ENCODE measurements at regions not wholly inside any gene's neighbourhood (a gene's known extent, or its start where the extent isn't known, plus 50 kb on each side); places are given as distances from the start of the nearest gene placed in this dataset.
"Not testable (repeated sequence)": the region's sequence is repeated elsewhere in the genome, so short reads cannot be mapped to it uniquely, and the experiment has no call there.

- DNase-seq; H3K36me3 ChIP-seq; H3K27me3 ChIP-seq; H3K4me3 ChIP-seq; H3K9me3 ChIP-seq; H3K4me1 ChIP-seq; H3K27ac ChIP-seq; intact Hi-C loops (cut with DNase I): not testable (repeated sequence)
- WGBS, 2 donors: 50 to 59% methylated on average over 2 of the region's 3 CpGs
Measured at GRCh38 chr9:41367301-41367700, 178.2 kb upstream of the ZNG1F start.

GRCh38 chr9:41361790-41362189, 172.7 kb upstream of the ZNG1F start:
- H3K27ac ChIP-seq; H3K4me1 ChIP-seq; H3K36me3 ChIP-seq; H3K27me3 ChIP-seq; H3K4me3 ChIP-seq; intact Hi-C loops (cut with DNase I); DNase-seq; H3K9me3 ChIP-seq: not testable (repeated sequence)
- WGBS, 2 donors: 100% methylated on average over 1 of the region's 1 CpG; no CpG with 5 or more reads in 1 of the 2 donors

GRCh38 chr9:41359116-41359515, 170.0 kb upstream of the ZNG1F start:
- H3K4me3 ChIP-seq: peak overlapping the region; percentile 58 to 70 (median 60)
- H3K9me3 ChIP-seq; H3K36me3 ChIP-seq; intact Hi-C loops (cut with DNase I); H3K27me3 ChIP-seq; H3K4me1 ChIP-seq: not testable (repeated sequence)
- peak overlapping the region; percentile 77 to 85 (median 80) for H3K27ac ChIP-seq
- WGBS, 2 donors: 0% methylated on average over 4 to 19 of the region's 27 CpGs
- DNase-seq: peak; percentile 66

GRCh38 chr9:41358682-41359081, 169.6 kb upstream of the ZNG1F start:
- peak; percentile 92 for DNase-seq
- H3K4me1 ChIP-seq; intact Hi-C loops (cut with DNase I); H3K27me3 ChIP-seq; H3K36me3 ChIP-seq; H3K9me3 ChIP-seq: not testable (repeated sequence)
- TF ChIP-seq POLR2A (IDR thresholded peaks at IDR 0.05) (peak; percentile 34 to 36), POLR2AphosphoS5 (IDR thresholded peaks at IDR 0.05) (peak in 3 of 4 donors; percentile 52 to 65 (median 54))
- Histone ChIP-seq H3K27ac (peak overlapping the region; percentile 77 to 85 (median 80)), H3K4me3 (peak overlapping the region; percentile 58 to 70 (median 60))
- 0% methylated on average over 30 of the region's 40 CpGs; no CpG with 5 or more reads in 1 of the 2 donors for WGBS, 2 donors

- H3K4me1 ChIP-seq; H3K27me3 ChIP-seq; H3K9me3 ChIP-seq; intact Hi-C loops (cut with DNase I); H3K36me3 ChIP-seq: not testable (repeated sequence)
- DNase-seq: peak; percentile 49
- H3K27ac ChIP-seq: peak overlapping the region; percentile 77 to 85 (median 80)
- WGBS, 2 donors: 31% methylated on average over 24 of the region's 31 CpGs; no CpG with 5 or more reads in 1 of the 2 donors
- H3K4me3 ChIP-seq: peak overlapping the region; percentile 58 to 70 (median 60)
Measured at GRCh38 chr9:41357918-41358404, 168.8 kb upstream of the ZNG1F start.

GRCh38 chr9:41357350-41357748, 168.2 kb upstream of the ZNG1F start:
- H3K27ac ChIP-seq: peak overlapping the region; percentile 59 to 71 (median 66)
- H3K4me3 ChIP-seq: peak overlapping the region in 1 of 4 donors; percentile 29
- H3K9me3 ChIP-seq; intact Hi-C loops (cut with DNase I); H3K4me1 ChIP-seq; H3K27me3 ChIP-seq; H3K36me3 ChIP-seq: not testable (repeated sequence)
- DNase-seq: peak; percentile 26
- WGBS, 2 donors: 82 to 91% methylated on average over 17 to 18 of the region's 21 CpGs

- H3K9me3 ChIP-seq; H3K27me3 ChIP-seq; H3K36me3 ChIP-seq; H3K4me1 ChIP-seq; intact Hi-C loops (cut with DNase I): not testable (repeated sequence)
- peak; percentile 90 for DNase-seq
- peak overlapping the region in 3 of 4 donors; percentile 28 to 34 (median 29) for H3K4me3 ChIP-seq
- peak overlapping the region; percentile 59 to 71 (median 66) for H3K27ac ChIP-seq
- 4 to 24% methylated on average over 17 to 29 of the region's 42 CpGs for WGBS, 2 donors
Measured at GRCh38 chr9:41356588-41357349, 167.7 kb upstream of the ZNG1F start.

- H3K4me1 ChIP-seq; H3K36me3 ChIP-seq; H3K27me3 ChIP-seq; H3K9me3 ChIP-seq; DNase-seq; intact Hi-C loops (cut with DNase I): not testable (repeated sequence)
- WGBS, 2 donors: 1 to 18% methylated on average over 7 to 9 of the region's 36 CpGs
- Histone ChIP-seq H3K4me3 (peak overlapping the region in 3 of 4 donors; percentile 28 to 34 (median 29)), H3K27ac (peak overlapping the region in 3 of 4 donors; percentile 59 to 71 (median 61))
Measured at GRCh38 chr9:41355712-41356450, 166.8 kb upstream of the ZNG1F start.

GRCh38 chr9:41354978-41355377, 165.9 kb upstream of the ZNG1F start:
- H3K27ac ChIP-seq; H3K9me3 ChIP-seq; H3K27me3 ChIP-seq; intact Hi-C loops (cut with DNase I); H3K4me1 ChIP-seq; H3K36me3 ChIP-seq: not testable (repeated sequence)
- H3K4me3 ChIP-seq: peak overlapping the region in 2 of 4 donors; percentile 20 to 21
- DNase-seq: peak; percentile 33
- WGBS, 2 donors: 5 to 7% methylated on average over 8 to 11 of the region's 19 CpGs

GRCh38 chr9:41354060-41354934, 165.2 kb upstream of the ZNG1F start:
- peak overlapping the region in 2 of 4 donors; percentile 12 to 30 for H3K4me3 ChIP-seq
- H3K9me3 ChIP-seq; H3K27me3 ChIP-seq; H3K4me1 ChIP-seq; H3K36me3 ChIP-seq; intact Hi-C loops (cut with DNase I); H3K27ac ChIP-seq: not testable (repeated sequence)
- WGBS, 2 donors: 15 to 16% methylated on average over 27 to 33 of the region's 47 CpGs
- DNase-seq: peak; percentile 39

GRCh38 chr9:41353026-41353425, 163.9 kb upstream of the ZNG1F start:
- H3K4me3 ChIP-seq; intact Hi-C loops (cut with DNase I); H3K27me3 ChIP-seq; H3K4me1 ChIP-seq; H3K27ac ChIP-seq; H3K9me3 ChIP-seq; H3K36me3 ChIP-seq: not testable (repeated sequence)
- DNase-seq: peak; percentile 28
- WGBS, 2 donors: 90 to 94% methylated on average over 18 to 19 of the region's 20 CpGs

GRCh38 chr9:41352390-41352789, 163.3 kb upstream of the ZNG1F start:
- DNase-seq, H3K4me3 ChIP-seq: not testable (repeated sequence)
- 91 to 92% methylated on average over 19 of the region's 20 CpGs for WGBS, 2 donors

More at GRCh38 chr9:41352390-41352789, 163.3 kb upstream of the ZNG1F start:
- intact Hi-C loops (cut with DNase I); H3K4me1 ChIP-seq; H3K36me3 ChIP-seq; H3K27me3 ChIP-seq; H3K27ac ChIP-seq; H3K9me3 ChIP-seq: not testable (repeated sequence)

Measured in sigmoid colon (tissue), 6 donors.